GM21526 (cell line): ENCODE measurements at regions not wholly inside any gene's neighbourhood (a gene's known extent, or its start where the extent isn't known, plus 50 kb on each side); places are given as distances from the start of the nearest gene placed in this dataset.
"Not testable (repeated sequence)": the region's sequence is repeated elsewhere in the genome, so short reads cannot be mapped to it uniquely, and the experiment has no call there.

Source experiments
- ATAC-seq: cut with Tn5 transposase; IDR thresholded peaks from one replicate; pipeline ENCODE4 v1.9.1; 2021; ENCODE audit warnings: moderate library complexity; ENCODE audit not compliant: unreplicated experiment, low FRiP score

- no peak for ATAC-seq
Observed at GRCh38 chr6:19892260-19892659, 55.1 kb downstream of the ID4 start.

- no peak for ATAC-seq
Observed at GRCh38 chr6:19895866-19896692, 58.9 kb downstream of the ID4 start.

- no peak for ATAC-seq
Observed at GRCh38 chr6:19896693-19897010, 59.5 kb downstream of the ID4 start.

- ATAC-seq: no peak
Observed at GRCh38 chr6:19898141-19898740, 61.1 kb downstream of the ID4 start.

- ATAC-seq: no peak
Observed at GRCh38 chr6:19902201-19902600, 65.0 kb downstream of the ID4 start.

GRCh38 chr6:19904408-19904807, 67.2 kb downstream of the ID4 start:
- ATAC-seq: not testable (repeated sequence)

GRCh38 chr6:19905584-19905983, 68.4 kb downstream of the ID4 start:
- no peak for ATAC-seq

GRCh38 chr6:19906171-19906570, 69.0 kb downstream of the ID4 start:
- ATAC-seq: no peak

- no peak for ATAC-seq
Observed at GRCh38 chr6:19911223-19911622, 74.1 kb downstream of the ID4 start.

- no peak for ATAC-seq
Observed at GRCh38 chr6:19918436-19918835, 81.3 kb downstream of the ID4 start.

- no peak for ATAC-seq
Observed at GRCh38 chr6:19921786-19922185, 84.6 kb downstream of the ID4 start.

- ATAC-seq: no peak
Observed at GRCh38 chr6:19925533-19925932, 88.4 kb downstream of the ID4 start.

GRCh38 chr6:19928461-19928860, 91.3 kb downstream of the ID4 start:
- ATAC-seq: no peak

- ATAC-seq: no peak
Observed at GRCh38 chr6:19929312-19929711, 92.1 kb downstream of the ID4 start.

GRCh38 chr6:19934996-19935591, 97.9 kb downstream of the ID4 start:
- ATAC-seq: no peak

GRCh38 chr6:19939321-19939720, 102.2 kb downstream of the ID4 start:
- ATAC-seq: not testable (repeated sequence)

- ATAC-seq: not testable (repeated sequence)
Observed at GRCh38 chr6:19939926-19940325, 102.8 kb downstream of the ID4 start.

GRCh38 chr6:19943042-19943441, 105.9 kb downstream of the ID4 start:
- no peak for ATAC-seq

- ATAC-seq: no peak
Observed at GRCh38 chr6:19945843-19946358, 108.7 kb downstream of the ID4 start.

GRCh38 chr6:19949155-19949554, 112.0 kb downstream of the ID4 start:
- no peak for ATAC-seq

- no peak for ATAC-seq
Observed at GRCh38 chr6:19964115-19964514, 126.9 kb downstream of the ID4 start.

GRCh38 chr6:19968201-19968600, 131.0 kb downstream of the ID4 start:
- no peak for ATAC-seq
